ENCODE measurements at regions not wholly inside any gene's neighbourhood (a gene's known extent, or its start where the extent isn't known, plus 50 kb on each side); places are given as distances from the start of the nearest gene placed in this dataset.

DNA sequence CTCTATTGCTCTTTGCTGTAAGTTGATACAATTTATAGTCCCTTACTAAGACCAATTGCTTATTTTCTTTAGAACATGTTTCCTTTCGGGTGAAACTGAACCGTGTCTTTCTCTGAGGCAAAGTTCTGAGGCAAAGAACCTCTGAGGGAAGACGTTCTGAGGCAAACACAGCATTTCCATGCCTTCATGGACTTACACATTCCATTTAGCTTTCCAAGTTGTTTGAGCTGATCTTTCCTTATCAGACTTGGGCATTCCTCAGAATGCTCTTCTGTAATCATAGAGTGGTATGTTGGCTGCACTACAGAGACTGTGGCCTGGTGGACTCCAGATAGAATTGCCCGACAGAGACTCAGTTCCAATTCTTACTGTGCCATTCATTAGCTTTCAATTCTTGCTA, 579.1 kb downstream of the KCTD12 start:
- Mint-ChIP-seq H3K4me1 (ENCODE audit: low read depth, unreplicated experiment) (peaks cover 3% of the 10 kb centered on the region), H3K36me3 (ENCODE audit: low read depth, unreplicated experiment) (no peaks in the 10 kb centered on the region), H3K27me3 (ENCODE audit: low read depth, unreplicated experiment) (no peaks in the 10 kb centered on the region), H3K27ac (ENCODE audit: unreplicated experiment) (no peak overlapping the region), H3K4me3 (ENCODE audit: unreplicated experiment) (no peak overlapping the region), H3K9me3 (ENCODE audit: unreplicated experiment) (no peaks in the 10 kb centered on the region)
- peaks cover 4% of the 10 kb centered on the region for H3K27me3 ChIP-seq (ENCODE audit: insufficient read depth, low read length)
- H3K4me2 ChIP-seq (ENCODE audit: low read length) = peak overlapping the region; percentile 44
- H3K79me2 ChIP-seq (ENCODE audit: insufficient read depth, low read length) = no peaks in the 10 kb centered on the region
- H3K27ac ChIP-seq (ENCODE audit: low read depth, low read length) = no peak overlapping the region
- DNase-seq (ENCODE audit: low read depth) (peak; percentile 54), FAIRE-seq (no peak)
- H2AFZ ChIP-seq (ENCODE audit: low read depth, low read length) = peak overlapping the region; percentile 24
- no peaks in the 10 kb centered on the region for H3K36me3 ChIP-seq (ENCODE audit: insufficient read depth, low read length)
- H4K20me1 ChIP-seq (ENCODE audit: insufficient read depth, low read length) = no peaks in the 10 kb centered on the region
- no peak overlapping the region for H3K9ac ChIP-seq (ENCODE audit: low read length)
- H3K9me3 ChIP-seq (ENCODE audit: insufficient read depth, low read depth, low read length) = no peaks in the 10 kb centered on the region
- TF ChIP-seq EZH2 (IDR thresholded peaks at IDR 0.05; ENCODE audit: insufficient read depth, low read length) (no peak), CTCF (IDR thresholded peaks at IDR 0.05; ENCODE audit: insufficient read depth, low read depth, low read length) (no peak)
- peaks cover 3% of the 10 kb centered on the region for H3K4me1 ChIP-seq (ENCODE audit: insufficient read depth, low read length)
- H3K4me3 ChIP-seq (ENCODE audit: insufficient read depth, low read depth, low read length) = no peak overlapping the region

DNA sequence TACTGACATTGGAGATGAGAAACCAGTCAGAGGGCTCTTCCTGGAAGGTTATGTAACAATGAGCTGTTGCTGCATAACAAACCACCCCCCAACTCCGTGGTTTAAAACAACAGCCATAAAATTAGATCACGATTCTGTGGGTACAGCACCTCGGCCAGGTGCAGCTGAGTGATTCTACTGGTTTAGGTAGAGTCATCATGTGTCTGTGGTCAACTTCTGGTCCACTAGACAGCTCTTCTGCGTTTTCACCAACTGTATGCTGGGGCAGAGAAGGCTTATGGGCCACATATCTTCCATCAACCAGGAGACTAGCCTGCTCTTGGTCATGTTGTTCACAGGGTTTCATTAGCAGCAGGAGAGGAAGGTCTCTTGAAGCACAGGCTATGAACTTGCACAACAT, 585.5 kb downstream of the KCTD12 start:
- H3K9me3 Mint-ChIP-seq (ENCODE audit: unreplicated experiment) = peaks cover 2% of the 10 kb centered on the region
- Histone ChIP-seq H3K36me3 (ENCODE audit: insufficient read depth, low read length) (no peaks in the 10 kb centered on the region), H3K4me3 (ENCODE audit: insufficient read depth, low read depth, low read length) (no peak overlapping the region), H3K27ac (ENCODE audit: low read depth, low read length) (no peak overlapping the region), H3K27me3 (ENCODE audit: insufficient read depth, low read length) (peaks cover 6% of the 10 kb centered on the region), H2AFZ (ENCODE audit: low read depth, low read length) (no peak overlapping the region), H3K79me2 (ENCODE audit: insufficient read depth, low read length) (no peaks in the 10 kb centered on the region), H3K4me2 (ENCODE audit: low read length) (no peak overlapping the region), H3K4me1 (ENCODE audit: insufficient read depth, low read length) (no peaks in the 10 kb centered on the region), H4K20me1 (ENCODE audit: insufficient read depth, low read length) (no peaks in the 10 kb centered on the region), H3K9me3 (ENCODE audit: insufficient read depth, low read depth, low read length) (peaks cover 3% of the 10 kb centered on the region), H3K9ac (ENCODE audit: low read length) (no peak overlapping the region)
- H3K36me3 Mint-ChIP-seq (ENCODE audit: low read depth, unreplicated experiment) = no peaks in the 10 kb centered on the region
- no peaks in the 10 kb centered on the region for H3K27me3 Mint-ChIP-seq (ENCODE audit: low read depth, unreplicated experiment)
- H3K4me3 Mint-ChIP-seq (ENCODE audit: unreplicated experiment) = no peak overlapping the region
- H3K4me1 Mint-ChIP-seq (ENCODE audit: low read depth, unreplicated experiment) = peaks cover 2% of the 10 kb centered on the region
- TF ChIP-seq EZH2 (IDR thresholded peaks at IDR 0.05; ENCODE audit: insufficient read depth, low read length) (no peak), CTCF (IDR thresholded peaks at IDR 0.05; ENCODE audit: insufficient read depth, low read depth, low read length) (no peak)
- FAIRE-seq = no peak
- H3K27ac Mint-ChIP-seq (ENCODE audit: unreplicated experiment) = no peak overlapping the region
- DNase-seq (ENCODE audit: low read depth) = no peak

DNA sequence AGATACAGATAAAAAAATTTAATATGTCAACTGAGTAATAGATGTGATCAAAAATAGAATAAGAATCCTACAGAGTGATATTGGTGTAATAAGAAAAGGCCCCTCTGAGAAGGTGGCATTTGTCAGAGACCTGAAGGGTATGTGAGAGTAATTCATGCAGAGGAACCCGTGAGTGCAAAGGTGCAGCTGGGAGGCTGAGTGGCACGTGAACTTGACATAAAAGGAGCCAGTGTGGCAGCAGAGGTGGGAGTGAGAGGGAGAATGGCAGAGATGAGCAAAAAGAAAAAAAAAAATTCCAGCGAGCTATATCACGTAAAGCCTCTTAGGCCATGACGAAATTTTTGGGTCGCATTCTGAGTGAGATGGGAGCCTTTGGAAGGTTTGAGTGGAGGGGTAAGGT, 588.9 kb downstream of the KCTD12 start:
- no peak overlapping the region for H3K4me3 Mint-ChIP-seq (ENCODE audit: unreplicated experiment)
- Histone ChIP-seq H3K27me3 (ENCODE audit: insufficient read depth, low read length) (peaks cover 2% of the 10 kb centered on the region), H3K36me3 (ENCODE audit: insufficient read depth, low read length) (no peaks in the 10 kb centered on the region), H3K9me3 (ENCODE audit: insufficient read depth, low read depth, low read length) (peaks cover 3% of the 10 kb centered on the region), H4K20me1 (ENCODE audit: insufficient read depth, low read length) (no peaks in the 10 kb centered on the region), H3K9ac (ENCODE audit: low read length) (no peak overlapping the region), H3K4me1 (ENCODE audit: insufficient read depth, low read length) (peaks cover 7% of the 10 kb centered on the region), H3K4me3 (ENCODE audit: insufficient read depth, low read depth, low read length) (no peak overlapping the region), H2AFZ (ENCODE audit: low read depth, low read length) (no peak overlapping the region), H3K4me2 (ENCODE audit: low read length) (no peak overlapping the region), H3K27ac (ENCODE audit: low read depth, low read length) (no peak overlapping the region), H3K79me2 (ENCODE audit: insufficient read depth, low read length) (no peaks in the 10 kb centered on the region)
- FAIRE-seq = no peak
- DNase-seq (ENCODE audit: low read depth) = no peak
- peaks cover 13% of the 10 kb centered on the region for H3K4me1 Mint-ChIP-seq (ENCODE audit: low read depth, unreplicated experiment)
- no peak for TF ChIP-seq EZH2 (IDR thresholded peaks at IDR 0.05; ENCODE audit: insufficient read depth, low read length)
- TF ChIP-seq CTCF (IDR thresholded peaks at IDR 0.05; ENCODE audit: insufficient read depth, low read depth, low read length) = no peak
- H3K27ac Mint-ChIP-seq (ENCODE audit: unreplicated experiment) = no peak overlapping the region
- no peaks in the 10 kb centered on the region for H3K27me3 Mint-ChIP-seq (ENCODE audit: low read depth, unreplicated experiment)
- peaks cover 2% of the 10 kb centered on the region for H3K9me3 Mint-ChIP-seq (ENCODE audit: unreplicated experiment)
- no peaks in the 10 kb centered on the region for H3K36me3 Mint-ChIP-seq (ENCODE audit: low read depth, unreplicated experiment)
